NCI-H2227 treated with DMSO at 0.1 percent for 48 hours (cell line): ENCODE measurements at regions not wholly inside any gene's neighbourhood (a gene's known extent, or its start where the extent isn't known, plus 50 kb on each side); places are given as distances from the start of the nearest gene placed in this dataset.
"Not testable (repeated sequence)": the region's sequence is repeated elsewhere in the genome, so short reads cannot be mapped to it uniquely, and the experiment has no call there.

Source experiments
- DNase-seq: peaks from one replicate; lab custom pipeline; 2025; lab: John Stamatoyannopoulos, UW

- DNase-seq: not testable (repeated sequence)
Observed at GRCh38 chr5:154588833-154589425, 110.9 kb upstream of the HAND1 start.

- DNase-seq: no peak
Observed at GRCh38 chr5:154588091-154588774, 110.2 kb upstream of the HAND1 start.

- DNase-seq: peak; percentile 10
Observed at GRCh38 chr5:154587123-154588026, 109.3 kb upstream of the HAND1 start.

GRCh38 chr5:154583671-154584177, 105.7 kb upstream of the HAND1 start:
- DNase-seq: no peak

- no peak for DNase-seq
Observed at GRCh38 chr5:154580422-154580821, 102.4 kb upstream of the HAND1 start.

- DNase-seq: no peak
Observed at GRCh38 chr5:154577416-154577815, 99.4 kb upstream of the HAND1 start.

- DNase-seq: no peak
Observed at GRCh38 chr5:154576429-154576806, 98.4 kb upstream of the HAND1 start.

GRCh38 chr5:154575546-154576428, 97.8 kb upstream of the HAND1 start:
- DNase-seq: no peak

GRCh38 chr5:154573011-154573410, 95.0 kb upstream of the HAND1 start:
- no peak for DNase-seq

- no peak for DNase-seq
Observed at GRCh38 chr5:154571325-154572035, 93.5 kb upstream of the HAND1 start.

- no peak for DNase-seq
Observed at GRCh38 chr5:154570572-154571324, 92.7 kb upstream of the HAND1 start.

GRCh38 chr5:154568589-154568988, 90.6 kb upstream of the HAND1 start:
- no peak for DNase-seq

GRCh38 chr5:154567155-154567554, 89.1 kb upstream of the HAND1 start:
- DNase-seq: no peak

- no peak for DNase-seq
Observed at GRCh38 chr5:154566146-154566680, 88.2 kb upstream of the HAND1 start.

- DNase-seq: no peak
Observed at GRCh38 chr5:154565123-154565522, 87.1 kb upstream of the HAND1 start.

GRCh38 chr5:154562244-154562880, 84.3 kb upstream of the HAND1 start:
- no peak for DNase-seq

- no peak for DNase-seq
Observed at GRCh38 chr5:154559398-154560276, 81.6 kb upstream of the HAND1 start.

- no peak for DNase-seq
Observed at GRCh38 chr5:154557548-154557947, 79.5 kb upstream of the HAND1 start.

- DNase-seq: no peak
Observed at GRCh38 chr5:154547551-154547950, 69.5 kb upstream of the HAND1 start.
